OCI-LY3 (cell line): ENCODE measurements at regions not wholly inside any gene's neighbourhood (a gene's known extent, or its start where the extent isn't known, plus 50 kb on each side); places are given as distances from the start of the nearest gene placed in this dataset.
"Not testable (repeated sequence)": the region's sequence is repeated elsewhere in the genome, so short reads cannot be mapped to it uniquely, and the experiment has no call there.

Source experiments
- H2AFZ ChIP-seq: fragments of 200-600, 300-600 bp; shearing (Covaris generic); 2 replicates; pipeline ENCODE4 v1.6.0; 2014; ENCODE audit warnings: antibody characterized with exemption, low read depth, low read length
- H3K27ac ChIP-seq: fragments of 200-600, 300-600 bp; sonication (generic); 2 replicates; pipeline ENCODE4 v1.5.1; 2014; ENCODE audit warnings: mild to moderate bottlenecking, low read length, moderate library complexity, mixed read lengths
- H3K27me3 ChIP-seq: fragments of 200-600, 300-600 bp; sonication (generic); 2 replicates; pipeline ENCODE4 v1.6.1; 2014; ENCODE audit warnings: low read depth, low read length, mixed read lengths
- H3K36me3 ChIP-seq: fragments of 200-600, 300-600 bp; sonication (generic); replicated peaks from 2 replicates; pipeline ENCODE3; 2014; ENCODE audit warnings: low read depth, low read length, mixed read lengths
- H3K4me1 ChIP-seq: fragments of 300-600, 200-600 bp; sonication (generic); 2 replicates; pipeline ENCODE4 v1.6.1; 2014; ENCODE audit warnings: low read length, mixed read lengths
- H3K4me2 ChIP-seq: fragments of 200-600, 300-600 bp; sonication (generic); 2 replicates; pipeline ENCODE4 v1.6.1; 2014; ENCODE audit warnings: low read length, mixed read lengths
- H3K4me3 ChIP-seq: fragments of 300-600, 200-600 bp; sonication (generic); 2 replicates; pipeline ENCODE4 v1.5.1; 2014; ENCODE audit warnings: antibody characterized with exemption, mild to moderate bottlenecking, low read length, moderate library complexity
- H3K79me2 ChIP-seq: fragments of 300-600, 200-600 bp; shearing (Covaris generic); 2 replicates; pipeline ENCODE4 v1.6.1; 2014; ENCODE audit warnings: mild to moderate bottlenecking, low read length, mixed read lengths
- H3K9ac ChIP-seq: fragments of 300-600, 200-600 bp; shearing (Covaris generic); 2 replicates; pipeline ENCODE4 v1.6.0; 2014; ENCODE audit warnings: mild to moderate bottlenecking, low read length, moderate library complexity
- H3K9me3 ChIP-seq: fragments of 200-600, 300-600 bp; shearing (Covaris generic); 2 replicates; pipeline ENCODE4 v1.6.1; 2014; ENCODE audit warnings: low read length, mixed read lengths; ENCODE audit not compliant: insufficient read depth
- H4K20me1 ChIP-seq: fragments of 200-600, 300-600 bp; sonication (generic); 2 replicates; pipeline ENCODE4 v1.6.1; 2016; ENCODE audit warnings: low read length, mixed read lengths; ENCODE audit not compliant: insufficient read depth
- CTCF ChIP-seq: fragments of 200-600, 300-600 bp; sonication (generic); IDR thresholded peaks from 2 replicates; pipeline ENCODE4 v1.5.1; 2014; ENCODE audit warnings: antibody characterized with exemption, low read length, low read depth
- EZH2phosphoT487 ChIP-seq: fragments of 200-600 bp; shearing (Covaris generic); IDR thresholded peaks from 2 replicates; pipeline ENCODE4 v1.6.1; 2018; ENCODE audit warnings: antibody characterized with exemption, mixed run types, low read depth

GRCh38 chr10:8173243-8173865 is 118.9 kb downstream of the GATA3 start:
- Histone ChIP-seq H3K4me2 (no peak overlapping the region), H3K9ac (no peak overlapping the region), H3K27me3 (no peaks in the 10 kb centered on the region), H3K4me1 (no peaks in the 10 kb centered on the region), H3K79me2 (no peaks in the 10 kb centered on the region), H3K9me3 (no peaks in the 10 kb centered on the region), H3K4me3 (no peak overlapping the region), H3K36me3 (no peaks in the 10 kb centered on the region), H4K20me1 (no peaks in the 10 kb centered on the region), H2AFZ (no peak overlapping the region), H3K27ac (no peak overlapping the region)
- no peak for TF ChIP-seq EZH2phosphoT487
- no peak for TF ChIP-seq CTCF

- Histone ChIP-seq H3K36me3 (no peaks in the 10 kb centered on the region), H3K4me3 (no peak overlapping the region), H4K20me1 (no peaks in the 10 kb centered on the region), H3K9ac (no peak overlapping the region), H3K27ac (no peak overlapping the region), H2AFZ (no peak overlapping the region), H3K79me2 (no peaks in the 10 kb centered on the region), H3K9me3 (no peaks in the 10 kb centered on the region), H3K4me2 (no peak overlapping the region), H3K27me3 (no peaks in the 10 kb centered on the region), H3K4me1 (no peaks in the 10 kb centered on the region)
- no peak for TF ChIP-seq EZH2phosphoT487
- no peak for TF ChIP-seq CTCF
Observed at GRCh38 chr10:8173866-8174243, 119.4 kb downstream of the GATA3 start.

- TF ChIP-seq CTCF, result no peak
- H4K20me1 ChIP-seq, result no peaks in the 10 kb centered on the region
- H2AFZ ChIP-seq, result no peak overlapping the region
- no peaks in the 10 kb centered on the region for H3K79me2 ChIP-seq
- no peaks in the 10 kb centered on the region for H3K27me3 ChIP-seq
- no peaks in the 10 kb centered on the region for H3K4me1 ChIP-seq
- H3K9me3 ChIP-seq, result no peaks in the 10 kb centered on the region
- H3K4me3 ChIP-seq, result no peak overlapping the region
- no peak overlapping the region for H3K27ac ChIP-seq
- H3K36me3 ChIP-seq, result no peaks in the 10 kb centered on the region
- no peak overlapping the region for H3K4me2 ChIP-seq
- no peak overlapping the region for H3K9ac ChIP-seq
Observed at GRCh38 chr10:8174762-8175161, 120.3 kb downstream of the GATA3 start.

GRCh38 chr10:8177526-8177925 is 123.0 kb downstream of the GATA3 start:
- H3K79me2 ChIP-seq, H3K4me3 ChIP-seq, H3K9me3 ChIP-seq, H4K20me1 ChIP-seq, H2AFZ ChIP-seq, H3K27me3 ChIP-seq, H3K9ac ChIP-seq, H3K4me1 ChIP-seq, H3K27ac ChIP-seq, H3K36me3 ChIP-seq, H3K4me2 ChIP-seq: not testable (repeated sequence)

GRCh38 chr10:8179773-8180172 is 125.3 kb downstream of the GATA3 start:
- not testable (repeated sequence) for H4K20me1 ChIP-seq, H3K36me3 ChIP-seq, H3K9ac ChIP-seq, H2AFZ ChIP-seq, H3K4me3 ChIP-seq, H3K4me2 ChIP-seq, H3K4me1 ChIP-seq, H3K9me3 ChIP-seq, H3K27me3 ChIP-seq, H3K79me2 ChIP-seq, H3K27ac ChIP-seq
